HEK293T (cell line): ENCODE measurements at regions not wholly inside any gene's neighbourhood (a gene's known extent, or its start where the extent isn't known, plus 50 kb on each side); places are given as distances from the start of the nearest gene placed in this dataset.

ENCODE experiments used
- CTCF ChIA-PET: fragments of 350-600 bp; formaldehyde crosslinking; extraction: SDS; loops from one replicate; lab custom pipeline; 2021; ENCODE audit warnings: antibody characterized with exemption, inconsistent platforms; lab: Yijun Ruan, JAX
- POLR2A ChIA-PET: fragments of 350-600 bp; formaldehyde crosslinking; extraction: SDS; loops from one replicate; lab custom pipeline; 2020; ENCODE audit warnings: antibody characterized with exemption, inconsistent platforms; lab: Yijun Ruan, JAX
- DNase-seq: peaks from one replicate; pipeline ENCODE4 v3.0.0; 2012; ENCODE audit warnings: mixed read lengths; ENCODE audit errors: extremely low spot score
- ARNT ChIP-seq: fragments of 450-650 bp; IDR thresholded peaks from 2 replicates; pipeline ENCODE4 v1.6.1; 2017; ENCODE audit warnings: mild to moderate bottlenecking
- BHLHE40 ChIP-seq: fragments of 450-650 bp; IDR thresholded peaks from 2 replicates; pipeline ENCODE4 v1.6.1; 2016; ENCODE audit warnings: mild to moderate bottlenecking, moderate library complexity, borderline replicate concordance
- CTBP1 ChIP-seq: fragments of 450-650 bp; IDR thresholded peaks from 2 replicates; pipeline ENCODE4 v1.6.1; 2016; ENCODE audit warnings: borderline replicate concordance
- ELF4 ChIP-seq: fragments of 450-650 bp; IDR thresholded peaks from 2 replicates; pipeline ENCODE4 v1.6.1; 2017; ENCODE audit warnings: antibody characterized with exemption
- FOXA1 ChIP-seq: fragments of 450-650 bp; IDR thresholded peaks from 2 replicates; pipeline ENCODE4 v1.6.1; 2016; ENCODE audit warnings: mild to moderate bottlenecking
- FOXK2 ChIP-seq: fragments of 450-650 bp; IDR thresholded peaks from 2 replicates; pipeline ENCODE4 v1.6.1; 2016; ENCODE audit warnings: mild to moderate bottlenecking
- FOXM1 ChIP-seq: fragments of 450-650 bp; IDR thresholded peaks from 2 replicates; pipeline ENCODE4 v1.6.1; 2017; ENCODE audit warnings: mild to moderate bottlenecking, borderline replicate concordance
- HDGF ChIP-seq: fragments of 450-650 bp; IDR thresholded peaks from 2 replicates; pipeline ENCODE4 v1.6.1; 2017; ENCODE audit warnings: antibody characterized with exemption, borderline replicate concordance
- L3MBTL2 ChIP-seq: fragments of 450-650 bp; conservative IDR thresholded peaks from 2 replicates; pipeline ENCODE4 v1.6.1; 2016; ENCODE audit warnings: mild to moderate bottlenecking
- LEF1 ChIP-seq: fragments of 450-650 bp; IDR thresholded peaks from 2 replicates; pipeline ENCODE4 v1.6.1; 2017; ENCODE audit warnings: mild to moderate bottlenecking, borderline replicate concordance
- NFRKB ChIP-seq: fragments of 450-650 bp; IDR thresholded peaks from 2 replicates; pipeline ENCODE4 v1.6.1; 2016; ENCODE audit warnings: mild to moderate bottlenecking, moderate library complexity
- PKNOX1 ChIP-seq: fragments of 450-650 bp; IDR thresholded peaks from 2 replicates; pipeline ENCODE4 v1.6.1; 2016
- SP1 ChIP-seq: fragments of 450-650 bp; IDR thresholded peaks from 2 replicates; pipeline ENCODE4 v1.6.1; 2017
- SUZ12 ChIP-seq: fragments of 450-650 bp; IDR thresholded peaks from 2 replicates; pipeline ENCODE4 v1.6.1; 2016; ENCODE audit warnings: mild to moderate bottlenecking
- TARDBP ChIP-seq: fragments of 450-650 bp; IDR thresholded peaks from 2 replicates; pipeline ENCODE4 v1.6.1; 2016
- ZNF384 ChIP-seq: fragments of 450-650 bp; IDR thresholded peaks from 2 replicates; pipeline ENCODE4 v1.6.1; 2016

DNA sequence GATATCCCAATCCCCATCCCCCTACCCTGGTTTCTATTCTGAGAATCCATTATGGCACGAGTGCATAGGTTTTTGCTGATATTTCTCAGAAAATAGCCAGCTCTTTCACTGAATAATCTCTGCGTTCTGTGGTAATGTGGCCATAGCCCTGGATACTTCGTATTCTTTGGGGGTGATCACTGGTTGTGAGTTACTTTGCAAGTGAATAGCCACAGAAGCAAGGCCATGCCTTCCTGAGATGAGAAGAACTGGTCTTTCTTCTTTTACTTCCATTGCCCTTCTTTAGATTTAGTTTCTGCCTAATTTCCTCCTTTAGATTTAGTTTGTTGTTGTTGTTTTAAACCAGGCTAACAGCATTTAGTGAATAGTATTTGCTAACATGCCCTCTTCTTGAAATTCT lies 323.4 kb downstream of the CDC14C start:
- CTCF ChIA-PET: no interaction called here
- TF ChIP-seq ZNF384: no peak
- TF ChIP-seq BHLHE40: no peak
- TF ChIP-seq SP1: no peak
- TF ChIP-seq TARDBP: no peak
- TF ChIP-seq HDGF: no peak
- TF ChIP-seq FOXM1: no peak
- TF ChIP-seq CTBP1: no peak
- TF ChIP-seq FOXK2: no peak
- no peak for TF ChIP-seq LEF1
- TF ChIP-seq NFRKB: no peak
- no peak for DNase-seq
- POLR2A ChIA-PET: no interaction called here

DNA sequence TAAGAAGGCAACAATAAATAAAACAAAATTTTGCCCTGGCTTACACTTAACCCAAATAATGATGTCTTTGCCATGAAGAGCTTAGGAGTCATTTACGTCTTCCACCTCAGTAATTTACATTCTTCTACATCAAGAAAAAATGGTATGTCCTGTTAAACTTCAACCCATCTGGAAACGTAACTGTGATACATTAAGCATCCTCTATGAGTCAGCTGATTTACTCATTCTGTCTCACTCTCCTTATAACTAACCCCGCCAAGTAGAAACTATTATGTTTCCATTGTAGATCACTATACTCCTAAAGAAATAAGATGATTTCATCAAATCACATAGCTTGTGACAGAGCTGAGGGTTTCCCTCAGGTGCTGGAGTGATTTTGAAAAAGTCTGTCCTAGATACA lies 330.7 kb downstream of the CDC14C start:
- CTCF ChIA-PET: no interaction called here
- no peak for DNase-seq
- POLR2A ChIA-PET: no interaction called here
- TF ChIP-seq SP1 (no peak), TARDBP (no peak), L3MBTL2 (no peak), FOXA1 (no peak), LEF1 (no peak), ELF4 (no peak), ARNT (no peak), FOXK2 (no peak)

- ChIA-PET POLR2A (no interaction called here), CTCF (no interaction called here)
- no peak for DNase-seq
- no peak for TF ChIP-seq SP1
- no peak for TF ChIP-seq PKNOX1
- TF ChIP-seq FOXK2: no peak
- TF ChIP-seq TARDBP: no peak
- no peak for TF ChIP-seq FOXM1
- TF ChIP-seq BHLHE40: no peak
- no peak for TF ChIP-seq SUZ12
- no peak for TF ChIP-seq LEF1
- no peak for TF ChIP-seq ARNT
- TF ChIP-seq HDGF: no peak
These were observed 336.2 kb downstream of the CDC14C start for GRCh38 chr7:49260538-49260937.

DNA sequence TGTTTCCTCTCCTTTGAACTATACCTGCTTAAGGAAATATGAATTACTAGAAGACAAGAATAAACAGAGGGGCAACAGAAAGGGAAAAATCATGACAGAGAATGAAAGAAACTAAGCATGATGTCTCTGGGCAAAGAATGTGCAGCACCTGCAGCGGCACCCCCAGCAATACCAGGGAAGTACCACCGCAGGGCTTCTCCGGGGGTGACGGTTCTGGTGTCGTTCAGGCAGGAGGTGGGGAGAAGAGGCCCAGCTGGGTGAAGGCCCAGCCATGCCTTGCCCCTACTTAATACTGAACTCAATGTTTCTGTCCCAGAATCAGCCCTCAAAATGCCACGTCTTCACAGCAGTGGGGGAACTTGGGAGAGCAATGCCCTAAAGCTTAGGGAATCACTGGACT lies 337.6 kb downstream of the CDC14C start:
- ChIA-PET POLR2A (no interaction called here), CTCF (interaction anchor here (0.7 kb wide), 1 partner anchor 38 kb away, joined by 3 read pairs; no protein-coding TSS in a partner anchor)
- no peak for DNase-seq
- TF ChIP-seq ELF4 (no peak), SUZ12 (no peak)

- ChIA-PET POLR2A (no interaction called here), CTCF (no interaction called here)
- no peak for DNase-seq
- TF ChIP-seq SP1: no peak
- TF ChIP-seq ZNF384: no peak
- TF ChIP-seq FOXK2: no peak
- TF ChIP-seq PKNOX1: no peak
- no peak for TF ChIP-seq SUZ12
These were observed 340.2 kb downstream of the CDC14C start for GRCh38 chr7:49264530-49264929.

DNA sequence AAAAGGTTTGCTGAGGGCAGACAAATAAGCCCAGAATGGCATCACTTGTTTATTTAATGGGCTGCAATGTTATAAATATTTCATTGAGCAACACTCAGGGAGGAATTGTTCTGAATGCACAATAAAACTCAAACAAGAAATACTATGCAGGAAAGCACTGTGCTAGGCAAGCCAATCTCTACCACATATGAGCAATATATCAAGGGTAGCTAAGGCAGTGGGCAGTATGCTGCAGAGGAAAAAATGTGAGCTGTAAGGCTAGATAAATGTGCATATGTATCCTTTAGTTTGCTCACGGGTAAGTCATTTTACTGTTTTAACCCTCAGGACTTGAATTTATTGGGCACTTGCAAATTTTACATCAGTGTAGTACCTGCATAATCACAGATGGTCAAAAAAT lies 349.6 kb downstream of the CDC14C start:
- ChIA-PET CTCF (no interaction called here), POLR2A (interaction anchor here (0.6 kb wide), 1 partner anchor 57 kb away, joined by 3 read pairs; no protein-coding TSS in a partner anchor)
- TF ChIP-seq FOXM1 (no peak), TARDBP (no peak), NFRKB (no peak), SUZ12 (no peak), ARNT (no peak), HDGF (no peak), ELF4 (no peak), ZNF384 (no peak), CTBP1 (no peak), L3MBTL2 (no peak), BHLHE40 (no peak), FOXA1 (no peak), PKNOX1 (no peak), SP1 (no peak), FOXK2 (no peak), LEF1 (no peak)
- DNase-seq: no peak

- ChIA-PET CTCF (no interaction called here), POLR2A (no interaction called here)
- no peak for DNase-seq
These were observed 355.5 kb downstream of the CDC14C start for GRCh38 chr7:49279891-49280290.

More at GRCh38 chr7:49279891-49280290, 355.5 kb downstream of the CDC14C start:
- no peak for TF ChIP-seq HDGF
- TF ChIP-seq PKNOX1: no peak
- no peak for TF ChIP-seq SP1
- no peak for TF ChIP-seq CTBP1
- no peak for TF ChIP-seq ARNT
- no peak for TF ChIP-seq FOXM1
- TF ChIP-seq LEF1: no peak
- TF ChIP-seq FOXA1: no peak
- TF ChIP-seq SUZ12: no peak
- TF ChIP-seq BHLHE40: no peak
- no peak for TF ChIP-seq ZNF384
- no peak for TF ChIP-seq NFRKB
